ENCODE measurements at regions not wholly inside any gene's neighbourhood (a gene's known extent, or its start where the extent isn't known, plus 50 kb on each side); places are given as distances from the start of the nearest gene placed in this dataset.

DNA sequence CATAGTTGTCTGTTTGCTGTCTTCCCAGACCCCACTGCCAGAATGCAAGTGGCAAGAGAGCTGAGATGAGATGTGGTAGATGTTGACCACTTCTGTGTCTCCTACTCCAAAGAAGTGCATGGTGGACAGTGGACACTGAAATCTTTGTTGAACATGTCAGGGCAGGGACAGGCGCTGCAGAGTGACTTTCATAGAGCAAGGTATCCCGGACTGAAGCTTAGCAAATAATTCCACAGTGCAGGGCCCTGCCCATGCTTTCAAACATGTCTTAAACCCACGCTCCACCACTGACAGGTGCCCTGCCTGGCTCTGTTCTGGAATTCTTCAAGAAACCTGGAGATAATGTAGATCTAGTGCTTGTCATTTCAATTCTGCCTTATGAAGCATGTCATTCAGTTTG is 470.5 kb upstream of the ID2 start:
- no peak for TF ChIP-seq ZBTB1 (tag by site-specific recombination; IDR thresholded peaks at IDR 0.05)
- TF ChIP-seq, protein P1, sequence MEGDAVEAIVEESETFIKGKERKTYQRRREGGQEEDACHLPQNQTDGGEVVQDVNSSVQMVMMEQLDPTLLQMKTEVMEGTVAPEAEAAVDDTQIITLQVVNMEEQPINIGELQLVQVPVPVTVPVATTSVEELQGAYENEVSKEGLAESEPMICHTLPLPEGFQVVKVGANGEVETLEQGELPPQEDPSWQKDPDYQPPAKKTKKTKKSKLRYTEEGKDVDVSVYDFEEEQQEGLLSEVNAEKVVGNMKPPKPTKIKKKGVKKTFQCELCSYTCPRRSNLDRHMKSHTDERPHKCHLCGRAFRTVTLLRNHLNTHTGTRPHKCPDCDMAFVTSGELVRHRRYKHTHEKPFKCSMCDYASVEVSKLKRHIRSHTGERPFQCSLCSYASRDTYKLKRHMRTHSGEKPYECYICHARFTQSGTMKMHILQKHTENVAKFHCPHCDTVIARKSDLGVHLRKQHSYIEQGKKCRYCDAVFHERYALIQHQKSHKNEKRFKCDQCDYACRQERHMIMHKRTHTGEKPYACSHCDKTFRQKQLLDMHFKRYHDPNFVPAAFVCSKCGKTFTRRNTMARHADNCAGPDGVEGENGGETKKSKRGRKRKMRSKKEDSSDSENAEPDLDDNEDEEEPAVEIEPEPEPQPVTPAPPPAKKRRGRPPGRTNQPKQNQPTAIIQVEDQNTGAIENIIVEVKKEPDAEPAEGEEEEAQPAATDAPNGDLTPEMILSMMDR (tag by site-specific recombination; IDR thresholded peaks at IDR 0.05): no peak
- no peak for TF ChIP-seq KLF16 (tag by site-specific recombination; IDR thresholded peaks at IDR 0.05)
- TF ChIP-seq, protein P2, sequence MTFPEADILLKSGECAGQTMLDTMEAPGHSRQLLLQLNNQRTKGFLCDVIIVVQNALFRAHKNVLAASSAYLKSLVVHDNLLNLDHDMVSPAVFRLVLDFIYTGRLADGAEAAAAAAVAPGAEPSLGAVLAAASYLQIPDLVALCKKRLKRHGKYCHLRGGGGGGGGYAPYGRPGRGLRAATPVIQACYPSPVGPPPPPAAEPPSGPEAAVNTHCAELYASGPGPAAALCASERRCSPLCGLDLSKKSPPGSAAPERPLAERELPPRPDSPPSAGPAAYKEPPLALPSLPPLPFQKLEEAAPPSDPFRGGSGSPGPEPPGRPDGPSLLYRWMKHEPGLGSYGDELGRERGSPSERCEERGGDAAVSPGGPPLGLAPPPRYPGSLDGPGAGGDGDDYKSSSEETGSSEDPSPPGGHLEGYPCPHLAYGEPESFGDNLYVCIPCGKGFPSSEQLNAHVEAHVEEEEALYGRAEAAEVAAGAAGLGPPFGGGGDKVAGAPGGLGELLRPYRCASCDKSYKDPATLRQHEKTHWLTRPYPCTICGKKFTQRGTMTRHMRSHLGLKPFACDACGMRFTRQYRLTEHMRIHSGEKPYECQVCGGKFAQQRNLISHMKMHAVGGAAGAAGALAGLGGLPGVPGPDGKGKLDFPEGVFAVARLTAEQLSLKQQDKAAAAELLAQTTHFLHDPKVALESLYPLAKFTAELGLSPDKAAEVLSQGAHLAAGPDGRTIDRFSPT (tag by site-specific recombination; IDR thresholded peaks at IDR 0.05): no peak
